ENCODE measurements at regions not wholly inside any gene's neighbourhood (a gene's known extent, or its start where the extent isn't known, plus 50 kb on each side); places are given as distances from the start of the nearest gene placed in this dataset.
"Not testable (repeated sequence)": the region's sequence is repeated elsewhere in the genome, so short reads cannot be mapped to it uniquely, and the experiment has no call there.

DNA sequence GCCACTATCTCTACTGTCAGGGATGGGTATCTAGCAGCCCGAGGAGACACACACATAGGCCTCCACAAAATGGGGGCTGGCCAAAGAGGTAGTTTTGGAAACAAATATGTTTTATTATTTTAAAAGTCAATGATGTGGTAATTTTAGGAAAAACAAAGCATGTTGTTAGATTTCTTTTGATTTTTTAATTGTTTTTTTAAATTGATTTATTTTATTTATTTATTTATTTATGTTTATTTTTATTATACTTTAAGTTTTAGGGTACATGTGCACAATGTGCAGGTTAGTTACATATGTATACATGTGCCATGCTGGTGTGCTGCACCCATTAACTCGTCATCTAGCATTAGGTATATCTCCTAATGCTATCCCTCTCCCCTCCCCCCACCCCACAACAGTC is 194.8 kb downstream of the EMP1 start:
- TF ChIP-seq, protein P1, sequence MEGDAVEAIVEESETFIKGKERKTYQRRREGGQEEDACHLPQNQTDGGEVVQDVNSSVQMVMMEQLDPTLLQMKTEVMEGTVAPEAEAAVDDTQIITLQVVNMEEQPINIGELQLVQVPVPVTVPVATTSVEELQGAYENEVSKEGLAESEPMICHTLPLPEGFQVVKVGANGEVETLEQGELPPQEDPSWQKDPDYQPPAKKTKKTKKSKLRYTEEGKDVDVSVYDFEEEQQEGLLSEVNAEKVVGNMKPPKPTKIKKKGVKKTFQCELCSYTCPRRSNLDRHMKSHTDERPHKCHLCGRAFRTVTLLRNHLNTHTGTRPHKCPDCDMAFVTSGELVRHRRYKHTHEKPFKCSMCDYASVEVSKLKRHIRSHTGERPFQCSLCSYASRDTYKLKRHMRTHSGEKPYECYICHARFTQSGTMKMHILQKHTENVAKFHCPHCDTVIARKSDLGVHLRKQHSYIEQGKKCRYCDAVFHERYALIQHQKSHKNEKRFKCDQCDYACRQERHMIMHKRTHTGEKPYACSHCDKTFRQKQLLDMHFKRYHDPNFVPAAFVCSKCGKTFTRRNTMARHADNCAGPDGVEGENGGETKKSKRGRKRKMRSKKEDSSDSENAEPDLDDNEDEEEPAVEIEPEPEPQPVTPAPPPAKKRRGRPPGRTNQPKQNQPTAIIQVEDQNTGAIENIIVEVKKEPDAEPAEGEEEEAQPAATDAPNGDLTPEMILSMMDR (IDR thresholded peaks at IDR 0.05; ENCODE audit: low read length), result not testable (repeated sequence)
- not testable (repeated sequence) for TF ChIP-seq EZH2 (IDR thresholded peaks at IDR 0.05; ENCODE audit: borderline replicate concordance, low read length)

Measured in OCI-LY1 (cell line).